ENCODE measurements at regions not wholly inside any gene's neighbourhood (a gene's known extent, or its start where the extent isn't known, plus 50 kb on each side); places are given as distances from the start of the nearest gene placed in this dataset.

DNA sequence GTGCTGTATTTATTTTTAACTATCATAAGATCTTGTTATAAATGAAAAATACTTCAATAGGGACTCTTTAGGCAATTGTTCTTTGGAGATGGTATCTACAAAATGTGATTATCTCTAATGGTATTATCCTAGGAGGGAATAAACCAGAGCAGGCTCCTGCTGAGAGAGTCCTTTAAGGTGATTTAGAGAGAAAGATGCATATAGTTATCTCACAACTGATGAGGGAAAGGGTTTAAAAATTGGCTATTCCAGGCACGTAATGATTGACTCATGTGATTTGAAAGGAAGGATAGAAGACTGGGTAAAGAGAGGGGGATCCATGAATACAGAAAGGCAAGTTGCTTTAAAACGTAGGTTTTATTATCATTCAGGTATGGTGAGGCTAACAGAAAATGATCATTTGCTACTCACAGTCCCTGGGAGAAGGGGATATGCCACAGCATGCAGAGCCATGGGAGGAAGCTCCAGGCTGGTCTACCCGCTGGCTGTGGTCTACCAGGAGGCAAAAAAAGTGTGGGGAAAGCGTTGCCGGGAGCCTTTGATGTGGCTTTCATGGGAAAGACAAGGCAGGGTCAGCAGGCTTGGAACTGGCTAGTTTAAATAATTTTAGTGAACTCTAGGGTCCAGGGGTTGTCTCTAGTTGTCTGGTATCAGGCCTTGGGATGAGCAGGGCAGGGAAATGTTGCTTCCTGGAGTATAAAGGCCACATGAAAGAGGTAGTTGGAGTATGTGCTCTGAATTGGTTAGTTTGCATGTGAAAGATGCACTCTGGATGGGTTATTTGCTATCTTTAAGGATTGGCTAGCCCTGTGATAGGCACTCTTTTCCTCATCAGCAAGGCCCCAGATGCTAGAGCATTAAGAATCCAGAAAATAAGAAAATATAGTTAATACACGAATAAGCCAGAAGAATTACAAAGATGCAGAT, 798.4 kb upstream of the GRM7 start:
- no peak overlapping the region for H3K4me3 ChIP-seq
- no peak overlapping the region for H3K27ac ChIP-seq
- CTCF ChIA-PET = no interaction called here
- H3K4me2 ChIP-seq = no peak overlapping the region
- DNase-seq (ENCODE audit: low read depth in 1 of 2, low spot score in 1 of 2) = no peak
- H3K4me1 ChIP-seq = no peaks in the 10 kb centered on the region
- no peak for FAIRE-seq
- TF ChIP-seq, protein P1, sequence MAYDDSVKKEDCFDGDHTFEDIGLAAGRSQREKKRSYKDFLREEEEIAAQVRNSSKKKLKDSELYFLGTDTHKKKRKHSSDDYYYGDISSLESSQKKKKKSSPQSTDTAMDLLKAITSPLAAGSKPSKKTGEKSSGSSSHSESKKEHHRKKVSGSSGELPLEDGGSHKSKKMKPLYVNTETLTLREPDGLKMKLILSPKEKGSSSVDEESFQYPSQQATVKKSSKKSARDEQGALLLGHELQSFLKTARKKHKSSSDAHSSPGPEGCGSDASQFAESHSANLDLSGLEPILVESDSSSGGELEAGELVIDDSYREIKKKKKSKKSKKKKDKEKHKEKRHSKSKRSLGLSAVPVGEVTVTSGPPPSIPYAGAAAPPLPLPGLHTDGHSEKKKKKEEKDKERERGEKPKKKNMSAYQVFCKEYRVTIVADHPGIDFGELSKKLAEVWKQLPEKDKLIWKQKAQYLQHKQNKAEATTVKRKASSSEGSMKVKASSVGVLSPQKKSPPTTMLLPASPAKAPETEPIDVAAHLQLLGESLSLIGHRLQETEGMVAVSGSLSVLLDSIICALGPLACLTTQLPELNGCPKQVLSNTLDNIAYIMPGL (CRISPR knock-in tag; IDR thresholded peaks at IDR 0.05; ENCODE audit: borderline replicate concordance) = no peak
- no peak for TF ChIP-seq EHMT2 (IDR thresholded peaks at IDR 0.05; ENCODE audit: low read depth)
- TF ChIP-seq RARB (CRISPR knock-in tag; IDR thresholded peaks at IDR 0.05) = no peak
- TF ChIP-seq POLR2AphosphoS2 (conservative IDR thresholded peaks at IDR 0.05; ENCODE audit: low read length) = no peak
- no peak for TF ChIP-seq MAFK (IDR thresholded peaks at IDR 0.05; ENCODE audit: partially characterized antibody)
- TF ChIP-seq, protein P2, sequence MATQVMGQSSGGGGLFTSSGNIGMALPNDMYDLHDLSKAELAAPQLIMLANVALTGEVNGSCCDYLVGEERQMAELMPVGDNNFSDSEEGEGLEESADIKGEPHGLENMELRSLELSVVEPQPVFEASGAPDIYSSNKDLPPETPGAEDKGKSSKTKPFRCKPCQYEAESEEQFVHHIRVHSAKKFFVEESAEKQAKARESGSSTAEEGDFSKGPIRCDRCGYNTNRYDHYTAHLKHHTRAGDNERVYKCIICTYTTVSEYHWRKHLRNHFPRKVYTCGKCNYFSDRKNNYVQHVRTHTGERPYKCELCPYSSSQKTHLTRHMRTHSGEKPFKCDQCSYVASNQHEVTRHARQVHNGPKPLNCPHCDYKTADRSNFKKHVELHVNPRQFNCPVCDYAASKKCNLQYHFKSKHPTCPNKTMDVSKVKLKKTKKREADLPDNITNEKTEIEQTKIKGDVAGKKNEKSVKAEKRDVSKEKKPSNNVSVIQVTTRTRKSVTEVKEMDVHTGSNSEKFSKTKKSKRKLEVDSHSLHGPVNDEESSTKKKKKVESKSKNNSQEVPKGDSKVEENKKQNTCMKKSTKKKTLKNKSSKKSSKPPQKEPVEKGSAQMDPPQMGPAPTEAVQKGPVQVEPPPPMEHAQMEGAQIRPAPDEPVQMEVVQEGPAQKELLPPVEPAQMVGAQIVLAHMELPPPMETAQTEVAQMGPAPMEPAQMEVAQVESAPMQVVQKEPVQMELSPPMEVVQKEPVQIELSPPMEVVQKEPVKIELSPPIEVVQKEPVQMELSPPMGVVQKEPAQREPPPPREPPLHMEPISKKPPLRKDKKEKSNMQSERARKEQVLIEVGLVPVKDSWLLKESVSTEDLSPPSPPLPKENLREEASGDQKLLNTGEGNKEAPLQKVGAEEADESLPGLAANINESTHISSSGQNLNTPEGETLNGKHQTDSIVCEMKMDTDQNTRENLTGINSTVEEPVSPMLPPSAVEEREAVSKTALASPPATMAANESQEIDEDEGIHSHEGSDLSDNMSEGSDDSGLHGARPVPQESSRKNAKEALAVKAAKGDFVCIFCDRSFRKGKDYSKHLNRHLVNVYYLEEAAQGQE (IDR thresholded peaks at IDR 0.05) = no peak
- TF ChIP-seq, protein P3, sequence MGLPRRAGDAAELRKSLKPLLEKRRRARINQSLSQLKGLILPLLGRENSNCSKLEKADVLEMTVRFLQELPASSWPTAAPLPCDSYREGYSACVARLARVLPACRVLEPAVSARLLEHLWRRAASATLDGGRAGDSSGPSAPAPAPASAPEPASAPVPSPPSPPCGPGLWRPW (IDR thresholded peaks at IDR 0.05) = no peak
- no peak for TF ChIP-seq ZC3H11A (IDR thresholded peaks at IDR 0.05)
- TF ChIP-seq KDM1A (IDR thresholded peaks at IDR 0.05; ENCODE audit: low read depth) = no peak
- TF ChIP-seq ZNF302 (CRISPR knock-in tag; IDR thresholded peaks at IDR 0.05) = no peak
- TF ChIP-seq, protein P4, sequence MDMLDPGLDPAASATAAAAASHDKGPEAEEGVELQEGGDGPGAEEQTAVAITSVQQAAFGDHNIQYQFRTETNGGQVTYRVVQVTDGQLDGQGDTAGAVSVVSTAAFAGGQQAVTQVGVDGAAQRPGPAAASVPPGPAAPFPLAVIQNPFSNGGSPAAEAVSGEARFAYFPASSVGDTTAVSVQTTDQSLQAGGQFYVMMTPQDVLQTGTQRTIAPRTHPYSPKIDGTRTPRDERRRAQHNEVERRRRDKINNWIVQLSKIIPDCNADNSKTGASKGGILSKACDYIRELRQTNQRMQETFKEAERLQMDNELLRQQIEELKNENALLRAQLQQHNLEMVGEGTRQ (IDR thresholded peaks at IDR 0.05) = no peak
- TF ChIP-seq GATA3 (IDR thresholded peaks at IDR 0.05; ENCODE audit: borderline replicate concordance) = no peak
- ATAC-seq = no peak
- POLR2A ChIA-PET = no interaction called here
- 25% methylated on average over 5 of the region's 6 CpGs for WGBS (ENCODE audit: missing lambda C conversion rate)
- no peaks in the 10 kb centered on the region for H3K9me3 ChIP-seq

DNA sequence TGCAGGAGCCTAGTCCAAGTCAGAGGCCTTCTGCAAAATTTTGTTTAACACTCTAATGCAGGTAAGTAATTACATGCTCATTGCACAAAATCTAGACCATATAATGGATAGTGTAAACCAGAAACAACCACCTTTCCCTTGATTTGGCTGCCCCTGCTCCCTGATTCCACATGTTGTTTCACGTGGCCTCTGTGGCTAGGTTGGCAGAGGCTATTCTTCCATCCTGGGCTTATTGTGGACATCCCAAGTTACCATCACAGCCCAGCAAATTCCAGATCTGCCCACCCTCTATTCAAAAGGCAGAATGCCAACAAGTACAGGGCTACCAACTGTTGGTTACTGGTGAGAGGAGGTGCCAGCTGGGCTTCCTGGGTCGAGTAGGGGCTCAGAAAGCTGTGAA, 794.5 kb upstream of the GRM7 start:
- H3K27ac ChIP-seq = no peak overlapping the region
- no peaks in the 10 kb centered on the region for H3K9me3 ChIP-seq
- ChIA-PET POLR2A (no interaction called here), CTCF (no interaction called here)
- ATAC-seq (peak in 1 of 2 experiments; percentile 30; a peak in 1 of 6 replicates), FAIRE-seq (no peak), DNase-seq (ENCODE audit: low read depth in 1 of 2, low spot score in 1 of 2) (no peak)
- H3K4me2 ChIP-seq = no peak overlapping the region
- H3K4me1 ChIP-seq = no peaks in the 10 kb centered on the region
- WGBS (ENCODE audit: missing lambda C conversion rate) = 18% methylated on average over 2 of the region's 2 CpGs
- H3K4me3 ChIP-seq = no peak overlapping the region
- TF ChIP-seq EHF (CRISPR knock-in tag; IDR thresholded peaks at IDR 0.05) = no peak
- TF ChIP-seq, protein P5, sequence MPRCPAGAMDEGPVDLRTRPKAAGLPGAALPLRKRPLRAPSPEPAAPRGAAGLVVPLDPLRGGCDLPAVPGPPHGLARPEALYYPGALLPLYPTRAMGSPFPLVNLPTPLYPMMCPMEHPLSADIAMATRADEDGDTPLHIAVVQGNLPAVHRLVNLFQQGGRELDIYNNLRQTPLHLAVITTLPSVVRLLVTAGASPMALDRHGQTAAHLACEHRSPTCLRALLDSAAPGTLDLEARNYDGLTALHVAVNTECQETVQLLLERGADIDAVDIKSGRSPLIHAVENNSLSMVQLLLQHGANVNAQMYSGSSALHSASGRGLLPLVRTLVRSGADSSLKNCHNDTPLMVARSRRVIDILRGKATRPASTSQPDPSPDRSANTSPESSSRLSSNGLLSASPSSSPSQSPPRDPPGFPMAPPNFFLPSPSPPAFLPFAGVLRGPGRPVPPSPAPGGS (IDR thresholded peaks at IDR 0.05) = no peak
- no peak for TF ChIP-seq RARB (CRISPR knock-in tag; IDR thresholded peaks at IDR 0.05)
- TF ChIP-seq PHF8 (IDR thresholded peaks at IDR 0.05; ENCODE audit: borderline replicate concordance, low read depth) = no peak
- no peak for TF ChIP-seq NPAS2 (CRISPR knock-in tag; IDR thresholded peaks at IDR 0.05; ENCODE audit: borderline replicate concordance)
- no peak for TF ChIP-seq NR3C1 (IDR thresholded peaks at IDR 0.05)
- TF ChIP-seq, protein P6, sequence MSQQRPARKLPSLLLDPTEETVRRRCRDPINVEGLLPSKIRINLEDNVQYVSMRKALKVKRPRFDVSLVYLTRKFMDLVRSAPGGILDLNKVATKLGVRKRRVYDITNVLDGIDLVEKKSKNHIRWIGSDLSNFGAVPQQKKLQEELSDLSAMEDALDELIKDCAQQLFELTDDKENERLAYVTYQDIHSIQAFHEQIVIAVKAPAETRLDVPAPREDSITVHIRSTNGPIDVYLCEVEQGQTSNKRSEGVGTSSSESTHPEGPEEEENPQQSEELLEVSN (IDR thresholded peaks at IDR 0.05; ENCODE audit: borderline replicate concordance, low read depth) = no peak
- TF ChIP-seq POLR2AphosphoS2 (conservative IDR thresholded peaks at IDR 0.05; ENCODE audit: low read length) = no peak
- TF ChIP-seq, protein P7, sequence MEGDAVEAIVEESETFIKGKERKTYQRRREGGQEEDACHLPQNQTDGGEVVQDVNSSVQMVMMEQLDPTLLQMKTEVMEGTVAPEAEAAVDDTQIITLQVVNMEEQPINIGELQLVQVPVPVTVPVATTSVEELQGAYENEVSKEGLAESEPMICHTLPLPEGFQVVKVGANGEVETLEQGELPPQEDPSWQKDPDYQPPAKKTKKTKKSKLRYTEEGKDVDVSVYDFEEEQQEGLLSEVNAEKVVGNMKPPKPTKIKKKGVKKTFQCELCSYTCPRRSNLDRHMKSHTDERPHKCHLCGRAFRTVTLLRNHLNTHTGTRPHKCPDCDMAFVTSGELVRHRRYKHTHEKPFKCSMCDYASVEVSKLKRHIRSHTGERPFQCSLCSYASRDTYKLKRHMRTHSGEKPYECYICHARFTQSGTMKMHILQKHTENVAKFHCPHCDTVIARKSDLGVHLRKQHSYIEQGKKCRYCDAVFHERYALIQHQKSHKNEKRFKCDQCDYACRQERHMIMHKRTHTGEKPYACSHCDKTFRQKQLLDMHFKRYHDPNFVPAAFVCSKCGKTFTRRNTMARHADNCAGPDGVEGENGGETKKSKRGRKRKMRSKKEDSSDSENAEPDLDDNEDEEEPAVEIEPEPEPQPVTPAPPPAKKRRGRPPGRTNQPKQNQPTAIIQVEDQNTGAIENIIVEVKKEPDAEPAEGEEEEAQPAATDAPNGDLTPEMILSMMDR (IDR thresholded peaks at IDR 0.05) = no peak
- TF ChIP-seq CEBPB (IDR thresholded peaks at IDR 0.05) = no peak
- no peak for TF ChIP-seq HDAC2 (IDR thresholded peaks at IDR 0.05)
- TF ChIP-seq RFX5 (IDR thresholded peaks at IDR 0.05) = no peak
- no peak for TF ChIP-seq ZC3H11A (IDR thresholded peaks at IDR 0.05)
- no peak for TF ChIP-seq FOXS1 (CRISPR knock-in tag; IDR thresholded peaks at IDR 0.05)
- TF ChIP-seq HOXB5 (CRISPR knock-in tag; IDR thresholded peaks at IDR 0.05) = no peak
- TF ChIP-seq JUNB (IDR thresholded peaks at IDR 0.05) = no peak
- TF ChIP-seq MYC (IDR thresholded peaks at IDR 0.05; ENCODE audit: borderline replicate concordance, low read length) = no peak

Data from A549 (cell line).